IPS-18c (cell line): ENCODE measurements at regions not wholly inside any gene's neighbourhood (a gene's known extent, or its start where the extent isn't known, plus 50 kb on each side); places are given as distances from the start of the nearest gene placed in this dataset.

Experiments used
- H3K4me3 ChIP-seq: 2 replicates; pipeline ENCODE4 v1.7.0; 2013; ENCODE audit warnings: low read depth, mild to moderate bottlenecking, low read length, moderate library complexity; ENCODE audit not compliant: insufficient read depth
- H3K9me3 ChIP-seq: one replicate; pipeline ENCODE4 v1.6.1; 2013; ENCODE audit warnings: mild to moderate bottlenecking, low read length, moderate library complexity; ENCODE audit not compliant: control insufficient read depth, insufficient read depth

- H3K9me3 ChIP-seq: no peaks in the 10 kb centered on the region
- H3K4me3 ChIP-seq: no peak overlapping the region
Observed at GRCh38 chr4:181264893-181265292, 978.3 kb upstream of the TENM3 start.

- Histone ChIP-seq H3K9me3 (no peaks in the 10 kb centered on the region), H3K4me3 (no peak overlapping the region)
Observed at GRCh38 chr4:181265370-181265769, 977.8 kb upstream of the TENM3 start.

GRCh38 chr4:181271116-181271640, 972.0 kb upstream of the TENM3 start:
- Histone ChIP-seq H3K9me3 (no peaks in the 10 kb centered on the region), H3K4me3 (no peak overlapping the region)

GRCh38 chr4:181272422-181272821, 970.8 kb upstream of the TENM3 start:
- Histone ChIP-seq H3K9me3 (no peaks in the 10 kb centered on the region), H3K4me3 (no peak overlapping the region)

GRCh38 chr4:181278941-181279340, 964.3 kb upstream of the TENM3 start:
- Histone ChIP-seq H3K9me3 (peaks cover 2% of the 10 kb centered on the region), H3K4me3 (no peak overlapping the region)

GRCh38 chr4:181281451-181281850, 961.8 kb upstream of the TENM3 start:
- H3K4me3 ChIP-seq: no peak overlapping the region
- H3K9me3 ChIP-seq: peaks cover 2% of the 10 kb centered on the region

- no peak overlapping the region for H3K4me3 ChIP-seq
Observed at GRCh38 chr4:181289198-181289597, 954.0 kb upstream of the TENM3 start.

GRCh38 chr4:181291615-181292014, 951.6 kb upstream of the TENM3 start:
- H3K9me3 ChIP-seq: no peaks in the 10 kb centered on the region
- H3K4me3 ChIP-seq: no peak overlapping the region

More at GRCh38 chr4:181289198-181289597, 954.0 kb upstream of the TENM3 start:
- H3K9me3 ChIP-seq: no peaks in the 10 kb centered on the region

GRCh38 chr4:181293014-181293413, 950.2 kb upstream of the TENM3 start:
- no peak overlapping the region for H3K4me3 ChIP-seq
- no peaks in the 10 kb centered on the region for H3K9me3 ChIP-seq

- no peaks in the 10 kb centered on the region for H3K9me3 ChIP-seq
- H3K4me3 ChIP-seq: no peak overlapping the region
Observed at GRCh38 chr4:181293541-181293940, 949.7 kb upstream of the TENM3 start.

GRCh38 chr4:181294421-181294820, 948.8 kb upstream of the TENM3 start:
- Histone ChIP-seq H3K9me3 (no peaks in the 10 kb centered on the region), H3K4me3 (no peak overlapping the region)

- no peaks in the 10 kb centered on the region for H3K9me3 ChIP-seq
- H3K4me3 ChIP-seq: no peak overlapping the region
Observed at GRCh38 chr4:181301735-181302710, 941.2 kb upstream of the TENM3 start.

- Histone ChIP-seq H3K4me3 (no peak overlapping the region), H3K9me3 (no peaks in the 10 kb centered on the region)
Observed at GRCh38 chr4:181307824-181308223, 935.4 kb upstream of the TENM3 start.

GRCh38 chr4:181308476-181309312, 934.5 kb upstream of the TENM3 start:
- no peak overlapping the region for H3K4me3 ChIP-seq
- no peaks in the 10 kb centered on the region for H3K9me3 ChIP-seq

GRCh38 chr4:181312066-181312465, 931.1 kb upstream of the TENM3 start:
- Histone ChIP-seq H3K4me3 (no peak overlapping the region), H3K9me3 (no peaks in the 10 kb centered on the region)

- Histone ChIP-seq H3K4me3 (no peak overlapping the region), H3K9me3 (no peaks in the 10 kb centered on the region)
Observed at GRCh38 chr4:181319629-181320028, 923.6 kb upstream of the TENM3 start.

GRCh38 chr4:181323061-181323460, 920.1 kb upstream of the TENM3 start:
- H3K4me3 ChIP-seq: no peak overlapping the region
- H3K9me3 ChIP-seq: no peaks in the 10 kb centered on the region
